KOPT-K1 (cell line): ENCODE measurements at regions not wholly inside any gene's neighbourhood (a gene's known extent, or its start where the extent isn't known, plus 50 kb on each side); places are given as distances from the start of the nearest gene placed in this dataset.
"Not testable (repeated sequence)": the region's sequence is repeated elsewhere in the genome, so short reads cannot be mapped to it uniquely, and the experiment has no call there.

Experiments
- H3K27ac ChIP-seq: fragments of 200-600 bp; sonication (generic); 2 replicates; pipeline ENCODE4 v1.5.1; 2016; ENCODE audit warnings: antibody characterized with exemption, mild to moderate bottlenecking, low read depth, low read length; ENCODE audit not compliant: poor library complexity, severe bottlenecking
- H3K36me3 ChIP-seq: fragments of 200-600 bp; sonication (generic); 2 replicates; pipeline ENCODE4 v1.5.1; 2017; ENCODE audit warnings: antibody characterized with exemption, mild to moderate bottlenecking, low read length, moderate library complexity; ENCODE audit not compliant: insufficient read depth
- H3K9me3 ChIP-seq: fragments of 200-600 bp; sonication (generic); 2 replicates; pipeline ENCODE4 v1.5.1; 2017; ENCODE audit warnings: antibody characterized with exemption, low read length, mild to moderate bottlenecking; ENCODE audit not compliant: insufficient read depth, poor library complexity, severe bottlenecking

DNA sequence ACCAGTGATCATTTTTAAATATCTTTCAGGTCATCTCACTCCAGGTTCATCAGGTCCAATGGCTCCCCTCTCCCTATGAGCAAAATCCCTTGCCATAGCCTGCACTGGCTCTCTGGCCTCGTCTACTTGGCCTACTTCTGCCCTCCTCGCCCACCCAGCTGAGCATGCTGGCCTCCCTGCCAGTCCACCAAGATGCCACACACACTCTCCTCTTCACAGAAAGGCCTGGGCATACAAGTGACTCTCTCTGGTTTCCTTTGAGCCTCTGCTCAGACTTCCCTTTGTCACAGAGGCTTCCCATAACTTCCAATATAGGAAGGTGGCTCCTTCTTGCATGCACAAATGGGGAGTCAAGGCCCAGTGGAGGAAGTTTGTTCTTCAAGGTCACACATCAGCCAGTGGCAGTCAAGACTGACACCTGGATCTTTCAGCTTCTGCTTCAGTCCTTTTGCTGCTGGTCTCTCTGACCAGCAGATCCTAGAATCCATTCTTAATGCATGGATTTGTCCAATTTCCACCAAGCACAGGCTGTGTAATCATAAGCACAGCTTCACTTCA lies 223.2 kb upstream of the HES1 start:
- Histone ChIP-seq H3K36me3 (no peaks in the 10 kb centered on the region), H3K9me3 (peaks cover 9% of the 10 kb centered on the region), H3K27ac (no peak overlapping the region)

DNA sequence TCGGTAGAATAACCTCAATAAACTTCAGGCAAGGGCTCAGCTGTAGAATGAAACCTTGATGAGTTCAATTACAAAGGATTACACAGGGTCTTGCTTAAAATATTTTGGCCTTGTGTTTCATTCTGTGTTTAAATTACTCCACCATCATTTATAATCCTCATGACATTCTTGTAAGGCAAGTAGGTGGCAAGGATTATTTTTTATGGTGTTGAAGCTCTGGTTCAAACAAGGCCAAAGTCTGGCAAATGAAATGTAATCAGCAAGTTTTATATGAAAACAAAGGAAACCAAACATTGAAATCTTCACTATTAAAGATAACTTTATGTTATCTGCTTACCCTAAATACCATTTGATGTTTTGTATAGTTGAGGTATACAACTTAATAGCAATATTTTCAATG lies 221.3 kb upstream of the HES1 start:
- H3K9me3 ChIP-seq, result no peaks in the 10 kb centered on the region
- H3K36me3 ChIP-seq, result no peaks in the 10 kb centered on the region
- H3K27ac ChIP-seq, result no peak overlapping the region

DNA sequence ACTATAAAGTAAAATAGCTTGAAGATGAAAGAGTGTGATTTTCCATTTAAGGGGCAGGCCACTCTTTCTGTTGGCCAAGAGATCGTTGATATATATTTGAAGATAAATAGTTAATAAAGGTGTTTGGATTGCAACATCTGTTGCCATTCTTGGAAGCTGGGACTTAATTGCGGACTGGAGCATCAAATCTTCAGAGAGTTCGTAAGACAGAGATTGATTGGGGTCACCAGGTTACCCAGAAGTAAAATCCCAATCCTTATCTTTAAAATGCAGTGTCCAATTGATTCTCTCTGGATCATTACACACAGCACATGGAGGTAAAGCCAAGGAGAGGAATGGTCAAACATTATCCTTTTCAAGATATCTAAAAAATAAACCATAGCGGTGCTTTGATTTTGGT lies 220.8 kb upstream of the HES1 start:
- Histone ChIP-seq H3K27ac (no peak overlapping the region), H3K36me3 (no peaks in the 10 kb centered on the region), H3K9me3 (no peaks in the 10 kb centered on the region)

DNA sequence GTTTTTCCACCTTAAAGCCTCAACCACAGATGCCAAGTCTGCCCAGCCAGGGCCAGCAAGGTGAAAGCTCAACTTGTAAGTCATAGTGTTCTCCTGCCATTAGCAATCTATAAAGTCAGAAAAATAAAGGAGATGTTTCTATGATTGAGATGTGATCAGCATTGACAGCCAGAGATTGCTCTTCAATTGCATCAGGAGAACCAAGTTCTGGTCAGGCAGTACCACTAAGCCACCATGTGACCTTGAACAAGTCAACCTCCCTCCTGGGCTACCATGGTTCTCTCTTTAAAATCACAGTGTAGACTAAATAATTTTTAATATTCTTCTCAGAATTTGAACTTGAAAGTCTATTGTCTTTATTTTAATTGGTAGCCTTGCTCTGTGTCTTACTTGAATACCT lies 220.3 kb upstream of the HES1 start:
- Histone ChIP-seq H3K27ac (no peak overlapping the region), H3K9me3 (no peaks in the 10 kb centered on the region), H3K36me3 (no peaks in the 10 kb centered on the region)

DNA sequence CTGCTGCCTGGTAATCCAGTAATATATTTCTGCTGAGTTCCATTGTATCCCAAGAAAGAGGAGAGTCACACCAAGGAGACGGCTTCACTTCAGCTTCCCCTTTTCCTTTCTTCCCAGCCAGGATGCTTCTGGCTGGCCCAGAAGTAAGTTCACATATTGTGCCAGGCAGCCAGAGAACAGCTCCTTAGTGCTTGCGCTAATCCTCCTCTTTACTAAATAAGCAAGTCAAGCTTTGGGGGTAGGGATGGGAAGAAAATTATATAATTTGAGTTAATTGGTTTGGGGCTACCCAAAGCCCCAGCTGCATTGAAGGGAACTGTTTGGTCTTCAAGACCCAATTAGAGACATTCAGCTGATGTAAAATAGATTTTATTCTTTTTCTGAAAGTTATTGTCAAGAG lies 218.8 kb upstream of the HES1 start:
- no peak overlapping the region for H3K27ac ChIP-seq
- H3K36me3 ChIP-seq, result no peaks in the 10 kb centered on the region
- H3K9me3 ChIP-seq, result no peaks in the 10 kb centered on the region

DNA sequence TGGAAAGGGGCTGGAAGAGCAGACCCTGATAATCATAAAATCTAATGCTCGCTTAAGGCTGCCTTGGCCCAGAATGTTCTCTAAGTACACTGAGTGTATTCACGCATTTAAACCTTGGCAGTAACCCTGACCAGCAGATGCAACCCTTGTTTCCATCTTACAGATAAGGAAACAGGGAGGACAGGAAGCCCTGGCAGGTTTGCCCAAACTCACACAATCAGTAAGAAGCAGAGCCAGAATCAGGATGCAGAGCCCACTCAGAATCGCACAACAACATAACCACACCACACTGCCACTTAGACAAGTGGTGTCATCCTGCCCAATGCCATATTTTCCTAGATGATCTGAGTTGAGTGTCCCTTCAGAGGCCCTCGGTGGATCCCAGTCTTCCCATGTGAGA lies 214.5 kb upstream of the HES1 start:
- Histone ChIP-seq H3K36me3 (no peaks in the 10 kb centered on the region), H3K27ac (no peak overlapping the region), H3K9me3 (no peaks in the 10 kb centered on the region)

DNA sequence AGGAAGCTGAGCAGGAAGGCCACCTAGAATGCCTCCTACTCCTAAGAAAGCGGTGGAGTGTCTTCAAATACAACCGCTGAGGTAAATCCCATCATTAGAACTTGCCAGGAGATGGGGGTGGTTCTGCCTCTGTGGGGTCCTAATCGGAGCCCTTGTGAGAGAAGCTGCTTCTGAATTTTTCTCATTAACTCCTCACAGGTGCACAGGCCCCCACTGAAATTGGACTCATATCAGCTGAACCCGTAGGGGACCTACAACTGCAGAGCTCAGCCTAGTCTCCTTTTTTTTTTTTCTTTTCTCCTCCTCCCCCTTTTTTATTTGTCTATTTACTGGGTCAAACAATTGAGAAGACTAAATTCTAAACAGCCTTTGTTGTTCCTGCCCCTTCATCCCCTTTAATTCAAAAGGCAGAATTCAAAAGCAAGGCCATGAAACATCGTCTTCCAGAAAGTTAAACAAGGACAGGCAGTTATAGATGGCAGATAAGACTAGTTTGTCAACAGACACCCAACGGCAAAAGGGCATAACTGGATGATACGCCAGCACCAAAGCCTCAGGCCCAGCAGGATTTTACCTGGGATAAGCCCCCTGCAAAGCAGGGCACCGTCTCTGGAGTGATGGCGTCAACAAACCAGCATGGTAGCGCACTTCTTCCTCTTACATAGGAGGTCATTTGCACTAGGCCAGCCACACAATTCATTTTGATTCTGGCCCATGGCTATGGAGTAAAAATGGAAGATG lies 213.7 kb upstream of the HES1 start:
- H3K9me3 ChIP-seq, result no peaks in the 10 kb centered on the region
- no peaks in the 10 kb centered on the region for H3K36me3 ChIP-seq
- no peak overlapping the region for H3K27ac ChIP-seq

DNA sequence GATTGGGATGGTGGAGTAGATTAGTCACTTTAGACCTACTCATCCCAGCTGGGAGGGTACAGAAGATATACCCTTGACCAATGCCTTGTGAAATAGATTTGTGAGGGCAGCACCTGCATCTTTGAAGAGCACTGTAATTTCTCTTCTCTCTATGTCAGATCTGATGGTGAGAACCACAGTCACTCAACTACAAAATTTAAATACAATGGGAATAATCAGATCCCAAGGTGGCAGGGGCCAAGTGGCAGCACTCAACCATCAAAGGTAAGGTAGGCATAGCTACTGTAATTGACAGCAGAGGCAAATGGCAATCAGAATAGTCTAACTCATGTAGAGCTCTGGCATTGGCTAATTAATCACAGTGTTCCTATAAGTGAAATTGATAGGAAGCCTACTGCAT lies 212.0 kb upstream of the HES1 start:
- H3K27ac ChIP-seq, H3K36me3 ChIP-seq, H3K9me3 ChIP-seq: not testable (repeated sequence)

DNA sequence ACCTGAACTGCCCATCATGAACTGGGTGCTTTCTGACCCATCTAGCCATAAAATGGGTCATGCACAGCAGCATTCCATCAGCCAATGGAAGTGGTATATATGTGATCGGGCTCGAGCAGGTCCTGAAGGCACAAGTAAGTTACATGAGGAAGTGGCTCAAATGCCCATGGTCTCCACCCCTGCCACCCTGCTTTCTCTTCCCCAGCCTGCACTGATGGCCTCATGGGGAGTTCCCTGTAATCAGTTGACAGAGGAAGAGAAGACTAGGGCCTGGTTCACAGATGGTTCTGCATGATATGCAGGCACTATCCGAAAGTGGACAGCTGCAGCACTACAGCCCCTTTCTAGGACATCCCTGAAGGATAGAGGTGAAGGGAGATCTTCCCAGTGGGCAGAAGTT lies 209.9 kb upstream of the HES1 start:
- H3K9me3 ChIP-seq, H3K27ac ChIP-seq, H3K36me3 ChIP-seq: not testable (repeated sequence)

DNA sequence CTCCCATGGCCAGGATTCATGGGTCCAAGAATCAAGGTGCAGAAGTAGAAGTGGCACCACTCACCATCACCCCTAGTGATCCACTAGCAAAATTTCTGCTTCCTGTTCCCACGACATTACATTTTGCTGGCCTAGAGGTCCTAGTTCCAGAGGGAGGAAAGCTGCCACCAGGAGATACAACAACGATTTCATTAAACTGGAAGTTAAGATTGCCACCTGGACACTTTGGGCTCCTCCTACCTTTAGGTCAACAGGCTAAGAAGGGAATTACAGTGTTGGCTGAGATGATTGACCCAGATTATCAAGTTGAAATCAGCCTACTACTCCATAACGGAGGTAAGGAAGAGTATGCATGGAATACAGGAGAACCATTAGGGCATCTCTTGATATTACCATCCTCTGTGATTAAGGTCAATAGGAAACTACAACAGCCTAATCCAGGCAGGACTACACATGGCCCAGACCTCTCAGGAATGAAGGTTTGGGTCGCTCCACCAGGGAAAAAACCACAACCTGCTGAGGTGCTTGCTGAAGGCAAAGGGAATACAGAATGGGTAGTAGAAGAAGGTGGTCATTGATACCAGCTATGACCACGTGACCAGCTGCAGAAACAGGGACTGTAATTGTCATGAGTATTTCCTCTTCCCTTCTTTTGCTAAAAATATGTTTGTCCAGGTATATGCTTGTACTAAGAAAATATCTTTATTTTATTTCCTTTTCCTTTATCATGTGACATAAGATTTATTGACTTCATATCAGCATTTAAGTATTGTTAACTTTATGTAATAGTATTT lies 208.3 kb upstream of the HES1 start:
- not testable (repeated sequence) for H3K36me3 ChIP-seq, H3K9me3 ChIP-seq, H3K27ac ChIP-seq

DNA sequence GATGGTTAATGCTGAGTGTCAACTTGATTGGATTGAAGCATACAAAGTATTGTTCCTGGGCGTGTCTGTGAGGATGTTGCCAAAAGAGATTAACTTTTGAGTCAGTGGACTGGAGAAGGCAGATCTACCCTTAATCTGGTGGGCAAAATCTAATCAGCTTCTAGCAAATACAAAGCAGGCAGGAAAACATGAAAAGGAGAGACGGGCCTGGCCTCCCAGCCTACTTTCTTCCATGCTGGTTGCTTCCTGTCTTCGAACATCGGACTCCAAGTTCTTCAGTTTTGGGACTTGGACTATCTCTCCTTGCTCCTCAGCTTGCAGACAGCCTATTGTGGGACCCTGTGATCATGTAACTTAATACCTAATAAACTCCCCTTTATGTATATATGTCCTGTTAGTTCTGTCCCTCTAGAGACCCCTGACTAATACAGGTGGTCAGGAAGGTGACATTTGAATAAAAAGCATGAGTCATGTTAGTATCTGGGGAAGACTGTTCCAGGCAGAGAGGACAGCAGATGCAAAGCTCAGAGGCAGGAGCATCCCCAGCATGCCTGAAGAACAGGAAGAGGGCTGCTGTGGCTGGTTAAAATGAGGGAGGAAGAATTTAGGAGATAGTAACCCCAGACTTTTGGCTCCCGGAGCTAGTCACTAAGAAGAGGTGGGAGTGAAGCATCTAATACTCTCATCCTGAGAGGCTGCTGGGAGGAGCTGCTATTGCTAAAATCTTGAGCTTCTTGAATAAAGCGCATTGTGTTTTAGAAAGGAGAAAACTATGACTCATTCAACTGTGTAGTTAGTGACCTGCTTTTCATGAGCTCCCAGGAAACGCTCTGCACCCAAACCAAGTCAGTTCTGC lies 207.4 kb upstream of the HES1 start:
- Histone ChIP-seq H3K36me3 (no peaks in the 10 kb centered on the region), H3K27ac (no peak overlapping the region), H3K9me3 (no peaks in the 10 kb centered on the region)

DNA sequence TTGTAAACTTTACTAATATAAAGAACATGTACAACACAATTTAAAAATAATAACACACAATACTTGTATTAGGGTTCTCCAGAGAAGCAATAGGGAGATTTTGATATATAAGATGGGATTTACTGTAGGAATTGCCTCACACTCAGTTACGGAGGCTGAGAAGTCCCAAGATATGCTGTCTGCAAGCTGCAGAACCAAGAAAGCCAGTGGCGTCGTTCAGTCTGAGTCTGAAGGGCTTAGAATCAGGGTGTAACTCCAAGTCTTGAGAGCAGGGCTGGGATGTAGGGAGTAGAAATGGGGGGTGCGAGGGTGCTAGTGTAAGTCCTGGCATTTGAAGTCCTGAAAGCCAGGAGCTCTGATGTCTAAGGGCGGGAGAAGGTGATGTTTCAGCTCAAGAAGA lies 206.6 kb upstream of the HES1 start:
- no peaks in the 10 kb centered on the region for H3K9me3 ChIP-seq
- H3K36me3 ChIP-seq, result no peaks in the 10 kb centered on the region
- H3K27ac ChIP-seq, result no peak overlapping the region

DNA sequence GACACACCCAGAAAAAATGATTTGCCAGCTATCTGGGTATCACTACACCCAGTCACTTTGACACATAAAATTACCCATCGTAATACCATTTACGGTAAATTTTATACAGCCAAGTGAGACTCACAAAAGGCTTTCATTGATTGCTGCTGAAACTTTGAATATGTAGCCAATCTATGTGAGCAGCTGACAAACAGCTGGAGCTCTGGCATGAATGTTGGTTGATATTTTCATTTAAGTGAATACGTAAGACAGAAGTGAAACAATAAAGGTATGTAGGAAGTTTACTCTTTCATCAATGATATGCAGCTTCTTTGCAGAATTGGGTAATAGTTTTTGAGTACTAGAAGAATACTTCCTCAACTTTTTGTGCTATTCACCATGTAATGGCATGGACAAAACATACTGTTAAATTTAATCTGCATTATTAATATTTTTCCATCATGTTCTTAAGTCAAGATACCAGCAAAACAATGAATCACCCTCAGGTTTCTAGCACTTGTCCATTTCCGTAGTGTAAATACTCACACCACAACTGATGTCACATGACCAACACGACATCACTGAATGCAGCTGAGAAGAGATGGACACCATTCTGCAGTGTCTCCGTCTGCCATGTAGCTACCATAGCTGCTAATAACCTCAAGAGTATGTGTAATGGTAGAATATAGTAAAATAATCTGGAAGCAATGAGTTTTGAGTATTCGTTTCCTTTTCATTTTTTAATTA lies 205.9 kb upstream of the HES1 start:
- H3K9me3 ChIP-seq, result no peaks in the 10 kb centered on the region
- H3K27ac ChIP-seq, result no peak overlapping the region
- H3K36me3 ChIP-seq, result no peaks in the 10 kb centered on the region

DNA sequence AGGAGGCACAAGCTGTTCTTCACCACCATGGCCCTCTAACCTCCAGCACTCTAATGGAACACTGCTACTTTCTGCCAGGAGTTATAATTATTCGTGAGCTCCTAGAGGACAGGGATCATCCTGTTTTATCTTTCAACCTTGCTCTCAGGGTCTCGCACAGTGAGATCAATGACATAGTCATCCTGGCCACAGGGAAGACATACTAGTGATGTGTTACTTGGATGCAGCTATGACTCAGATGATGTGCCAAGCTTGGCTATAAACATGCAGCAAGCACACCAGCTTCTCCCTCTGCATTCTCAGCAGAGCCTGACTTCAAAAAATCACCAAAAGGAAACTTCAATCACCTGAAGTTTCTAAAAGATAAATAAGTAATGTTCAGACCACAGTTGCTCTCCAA lies 203.8 kb upstream of the HES1 start:
- no peaks in the 10 kb centered on the region for H3K36me3 ChIP-seq

More for the DNA sequence above, 203.8 kb upstream of the HES1 start:
- Histone ChIP-seq H3K27ac (no peak overlapping the region), H3K9me3 (no peaks in the 10 kb centered on the region)
